ENCODE measurements at regions not wholly inside any gene's neighbourhood (a gene's known extent, or its start where the extent isn't known, plus 50 kb on each side); places are given as distances from the start of the nearest gene placed in this dataset.

DNA sequence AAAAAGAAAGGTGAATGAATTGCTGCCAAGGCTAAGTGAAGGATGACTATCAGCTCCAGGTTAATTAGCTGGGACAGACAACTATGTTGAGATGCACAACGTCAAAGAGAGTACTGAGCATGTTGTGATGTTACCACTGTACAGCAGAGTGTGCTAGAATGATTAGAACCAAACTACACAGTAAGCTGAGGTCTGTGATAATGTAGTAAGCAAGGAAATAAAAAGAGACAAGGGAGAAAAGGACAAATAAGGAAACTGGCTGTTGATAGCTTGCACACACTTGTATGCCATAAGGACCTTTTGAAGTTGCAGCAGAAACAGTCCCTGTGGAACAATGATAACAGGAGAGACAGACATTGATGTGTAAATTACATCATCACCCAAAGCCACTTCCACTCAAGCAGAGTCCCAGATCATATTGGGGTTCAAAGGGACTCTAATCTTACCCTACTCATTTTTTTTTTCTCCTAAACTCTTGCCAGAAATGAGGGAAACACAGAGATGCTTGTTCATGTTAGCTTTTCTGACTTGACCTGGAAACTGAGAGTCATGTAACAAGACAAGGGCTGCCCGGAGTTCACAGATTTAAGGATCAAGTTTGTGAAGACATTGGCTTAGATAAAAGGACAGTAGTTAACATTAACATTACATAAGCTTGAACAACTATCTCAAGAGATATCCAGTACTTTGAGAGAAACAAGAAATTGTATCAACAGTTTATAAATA is 189.9 kb downstream of the CENPW start:
- no peak for DNase-seq

DNA sequence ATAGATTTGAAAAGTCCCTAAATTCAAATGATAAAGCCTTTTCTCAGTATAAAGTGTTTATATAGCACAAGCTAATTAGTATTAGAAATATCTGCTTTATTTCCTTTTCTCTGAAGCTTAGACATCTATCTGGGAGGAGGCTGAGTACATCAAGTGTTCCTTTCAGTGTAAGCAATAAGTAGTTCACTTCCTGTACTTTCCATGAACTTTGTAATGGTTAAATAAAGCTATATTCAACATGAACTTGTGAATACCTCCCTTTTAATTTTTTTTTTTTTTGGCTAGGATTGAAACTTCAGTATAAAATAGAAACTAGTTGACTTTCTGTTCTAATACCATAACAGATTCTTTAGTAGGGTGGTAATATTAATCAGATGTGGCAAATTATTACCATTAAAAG is 190.9 kb downstream of the CENPW start:
- DNase-seq: no peak

DNA sequence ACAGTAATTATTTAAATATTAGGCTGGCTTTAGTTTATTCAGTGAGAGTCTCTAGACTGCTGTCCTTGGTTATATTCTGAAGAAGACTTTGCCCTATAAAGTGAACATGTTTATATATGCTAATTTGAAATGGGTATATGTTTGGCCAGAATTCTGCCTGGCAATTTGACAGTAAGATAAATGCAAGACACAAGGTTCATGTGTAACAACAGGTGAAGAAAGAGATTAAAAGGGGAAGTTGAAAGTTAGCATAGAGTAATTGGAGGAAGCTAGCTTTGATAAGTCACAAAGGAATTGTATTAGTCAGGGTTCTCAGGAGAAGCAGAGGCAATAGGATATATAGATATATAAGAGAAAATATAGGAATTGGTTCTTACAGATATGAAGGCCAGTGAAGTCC is 191.4 kb downstream of the CENPW start:
- no peak for DNase-seq

DNA sequence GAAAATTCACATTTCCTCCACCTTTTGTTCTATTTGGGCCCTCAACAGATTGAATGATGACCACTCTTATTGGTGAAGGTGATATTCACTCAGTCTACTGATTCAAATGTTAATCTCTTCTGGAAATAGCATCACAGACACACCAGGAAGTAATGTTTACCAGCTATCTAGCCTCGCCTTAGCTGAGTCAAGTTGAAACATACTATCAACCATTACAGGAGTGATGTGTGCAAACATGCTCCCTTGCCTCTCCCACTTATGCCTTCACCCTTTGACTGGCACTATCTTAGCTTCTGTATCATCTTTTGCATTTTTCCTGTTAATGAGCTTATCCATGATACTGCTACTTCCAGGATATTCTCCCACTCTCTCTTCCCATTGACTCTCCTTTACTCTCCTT is 191.9 kb downstream of the CENPW start:
- DNase-seq: no peak

DNA sequence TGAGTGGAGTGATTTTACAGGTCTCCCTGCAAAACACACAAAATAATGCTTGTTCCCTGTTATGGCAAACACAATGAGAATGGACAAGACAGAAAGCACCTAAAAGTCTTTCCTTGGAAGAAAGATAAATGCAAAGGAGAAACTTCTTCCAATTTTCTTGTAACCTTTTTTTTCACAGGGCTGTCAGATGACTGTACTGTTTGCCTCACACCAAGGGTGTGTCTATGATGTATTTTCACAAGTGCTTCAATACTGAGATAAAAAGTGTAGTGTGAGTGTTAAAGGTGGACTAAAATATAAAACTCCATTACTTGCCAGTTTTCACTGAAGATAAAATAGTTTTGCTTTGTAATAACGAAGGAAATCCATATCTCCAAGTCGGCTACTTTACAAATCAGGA is 194.5 kb downstream of the CENPW start:
- no peak for DNase-seq

DNA sequence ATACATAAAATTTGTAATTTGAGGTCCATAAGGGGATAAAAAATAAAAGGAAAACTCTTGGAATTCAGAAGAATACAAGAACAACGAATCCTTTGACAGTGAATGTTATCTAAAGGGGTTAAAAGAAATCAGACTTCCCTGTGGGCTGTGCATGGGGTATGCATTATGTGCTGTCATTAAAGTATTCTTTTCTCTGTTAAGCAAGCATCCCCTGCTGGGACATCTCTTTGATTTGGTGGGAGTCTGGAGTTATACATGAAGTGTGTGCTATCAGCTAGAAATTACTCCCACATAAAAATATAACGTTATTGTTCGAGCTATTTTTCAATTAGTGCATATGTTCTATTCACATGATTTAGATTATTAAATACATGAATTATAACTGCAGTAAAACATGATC is 195.2 kb downstream of the CENPW start:
- no peak for DNase-seq

DNA sequence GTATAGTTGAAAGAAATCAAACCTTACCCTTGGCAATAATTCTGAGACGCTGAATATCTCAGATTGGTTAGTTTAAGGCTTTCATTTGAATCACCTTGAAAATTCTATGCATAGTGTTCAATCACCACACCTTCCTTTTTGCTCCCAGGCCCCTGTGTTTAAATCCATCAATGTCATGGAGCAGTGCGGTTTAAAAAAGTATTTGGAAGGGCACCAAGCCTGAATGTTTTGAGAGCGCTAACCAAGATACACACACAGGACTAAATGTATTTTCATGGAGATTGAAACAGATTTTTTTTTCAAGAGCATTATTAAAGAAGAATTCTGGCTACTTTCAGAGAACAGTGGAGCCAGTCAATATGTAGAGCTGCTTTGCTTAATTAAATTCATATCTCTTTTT is 195.7 kb downstream of the CENPW start:
- DNase-seq: no peak

DNA sequence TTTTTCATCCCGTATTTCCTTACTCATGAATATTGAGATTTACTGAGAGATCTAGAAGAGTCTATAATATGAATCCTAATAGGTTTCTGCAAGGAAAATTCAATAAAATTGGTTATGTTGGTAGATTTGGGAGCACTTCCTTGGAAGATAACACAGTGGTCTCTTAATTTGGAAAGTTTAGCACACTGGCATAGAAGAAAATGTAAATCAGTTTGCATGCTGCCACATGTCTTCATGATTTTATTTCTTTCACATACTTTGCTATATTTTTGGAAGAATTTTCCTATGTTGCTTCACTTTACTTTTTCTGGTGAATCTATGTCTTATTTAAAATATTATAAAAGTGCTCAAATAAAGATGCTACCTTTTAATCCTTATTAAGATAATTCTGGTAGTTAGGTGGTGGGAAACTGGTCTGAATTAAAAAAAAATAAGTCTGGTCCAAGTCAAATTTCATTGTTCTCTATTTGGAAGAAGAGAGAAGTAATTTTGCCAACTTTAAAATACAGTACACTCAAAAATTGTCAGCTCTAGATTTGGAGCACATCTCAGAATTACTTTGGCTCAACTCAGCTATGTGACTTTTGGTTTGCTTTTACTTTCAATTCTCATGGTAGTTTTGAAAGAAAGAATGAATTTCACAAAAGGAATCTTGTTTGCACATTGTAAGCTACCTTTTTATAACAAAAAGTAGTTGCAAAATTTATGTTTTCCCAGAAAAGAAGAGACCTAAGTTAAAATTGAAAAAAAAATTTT is 197.3 kb downstream of the CENPW start:
- DNase-seq: no peak

DNA sequence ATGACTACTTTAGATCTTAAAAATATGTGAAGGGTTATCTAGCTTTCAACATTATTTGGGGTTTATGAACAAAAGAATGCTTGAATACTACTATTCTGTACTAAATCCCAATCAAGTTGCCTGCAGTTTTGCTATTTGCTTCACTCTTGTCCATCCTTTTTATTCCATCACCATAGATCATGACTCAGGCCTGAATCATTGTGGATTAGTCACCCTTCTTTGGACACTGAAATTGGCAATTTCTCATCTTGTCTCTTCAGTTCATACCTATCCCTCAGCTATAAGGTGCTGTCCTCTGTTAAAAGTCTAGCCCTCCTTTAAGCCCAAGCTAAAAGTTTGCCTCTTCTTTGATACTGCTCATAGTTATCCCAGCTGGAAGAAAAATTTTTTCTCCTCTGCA is 199.1 kb downstream of the CENPW start:
- no peak for DNase-seq

DNA sequence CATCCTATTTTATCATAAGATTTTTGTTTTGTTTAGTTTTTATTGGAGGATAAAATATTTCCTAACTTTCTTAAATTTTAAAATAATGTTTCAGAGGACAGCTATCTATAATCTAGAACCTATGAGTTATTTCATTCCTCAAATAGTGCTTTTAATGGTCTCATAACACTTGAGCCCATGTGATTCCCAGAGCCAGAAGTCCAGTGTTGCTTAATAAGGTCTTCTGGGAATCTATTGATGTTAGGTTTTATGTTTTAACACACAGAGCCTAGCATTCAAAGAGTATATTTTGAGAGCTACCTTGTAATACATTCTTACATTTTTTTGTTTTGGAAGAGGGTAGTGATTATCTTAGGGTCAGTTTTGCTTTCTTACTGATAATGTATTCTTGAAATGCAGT is 200.2 kb downstream of the CENPW start:
- DNase-seq: no peak

DNA sequence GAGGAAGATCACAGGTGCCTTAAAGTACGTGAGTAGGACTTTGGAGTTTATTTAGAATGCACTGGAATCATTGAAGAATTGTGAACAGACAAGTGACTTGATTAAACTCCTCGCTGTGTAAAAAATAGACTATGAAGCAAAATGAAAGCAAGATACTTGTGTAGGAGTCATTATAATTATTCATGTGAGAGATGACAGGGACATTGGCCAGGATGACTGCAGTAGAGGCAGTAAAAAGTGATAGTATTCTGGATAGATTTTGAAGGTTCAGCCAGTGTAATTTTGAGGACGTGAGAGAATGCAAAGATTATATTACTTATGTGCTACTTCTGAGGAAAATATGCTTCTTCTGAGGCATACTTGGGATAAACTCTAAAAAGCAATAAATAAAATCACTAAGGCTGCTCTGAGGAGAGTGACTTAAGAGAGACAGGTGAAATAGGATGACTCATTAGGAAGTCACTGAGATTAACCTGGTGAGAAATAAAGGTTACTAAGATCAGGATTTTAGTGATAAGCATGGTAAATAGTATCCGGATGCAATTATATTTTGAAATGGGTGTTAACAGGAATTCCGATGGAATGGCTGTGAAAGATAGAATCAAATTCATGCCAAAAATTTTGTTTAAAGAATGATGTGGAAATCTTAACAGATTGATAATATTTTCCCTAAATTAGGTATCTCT is 202.0 kb downstream of the CENPW start:
- no peak for DNase-seq

DNA sequence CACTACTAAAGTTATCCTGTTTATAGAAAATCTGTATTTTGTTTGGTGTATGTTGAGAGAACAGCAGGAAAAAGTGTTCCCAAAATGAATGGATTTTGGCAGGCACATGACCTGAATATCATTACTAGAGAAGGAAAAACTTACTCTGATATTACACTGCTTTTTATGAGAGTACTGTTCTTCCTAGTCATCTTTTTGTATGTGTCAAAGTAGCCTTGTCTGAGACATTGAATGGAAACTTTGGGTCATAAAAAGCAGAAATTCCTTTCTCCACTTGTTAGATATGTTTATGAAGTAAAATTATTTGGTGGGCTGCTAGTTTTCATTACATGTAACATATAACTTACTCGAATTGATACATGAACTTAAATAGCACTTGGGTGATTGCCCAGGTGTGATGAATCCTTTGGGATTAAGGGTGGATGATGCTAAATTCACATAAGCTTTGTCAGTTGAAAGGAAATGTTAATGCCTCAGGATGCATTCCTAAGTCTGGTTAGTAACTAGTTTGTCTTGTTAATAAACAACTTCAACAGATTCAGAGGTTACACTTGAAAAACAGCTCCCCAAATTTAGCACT is 206.7 kb downstream of the CENPW start:
- DNase-seq: no peak

DNA sequence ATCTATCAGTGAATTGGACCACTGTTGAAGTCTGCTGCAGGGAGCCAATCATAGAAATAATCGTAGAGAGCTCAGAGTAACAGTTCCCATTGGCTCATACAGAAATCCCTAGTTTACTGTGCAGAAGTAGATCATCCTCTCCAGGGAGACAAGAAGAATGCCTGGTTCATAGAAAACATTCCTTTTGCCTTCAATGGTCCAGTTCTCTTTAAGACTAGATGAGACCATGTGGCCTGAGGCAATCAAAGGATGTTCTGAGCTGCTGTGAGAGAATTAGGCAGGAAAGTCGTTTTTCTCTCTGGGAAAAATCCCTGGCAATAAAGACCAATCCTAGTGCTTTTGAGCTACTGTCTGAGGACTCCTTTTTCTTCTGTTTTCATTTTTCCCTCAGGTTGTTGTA is 208.4 kb downstream of the CENPW start:
- no peak for DNase-seq

DNA sequence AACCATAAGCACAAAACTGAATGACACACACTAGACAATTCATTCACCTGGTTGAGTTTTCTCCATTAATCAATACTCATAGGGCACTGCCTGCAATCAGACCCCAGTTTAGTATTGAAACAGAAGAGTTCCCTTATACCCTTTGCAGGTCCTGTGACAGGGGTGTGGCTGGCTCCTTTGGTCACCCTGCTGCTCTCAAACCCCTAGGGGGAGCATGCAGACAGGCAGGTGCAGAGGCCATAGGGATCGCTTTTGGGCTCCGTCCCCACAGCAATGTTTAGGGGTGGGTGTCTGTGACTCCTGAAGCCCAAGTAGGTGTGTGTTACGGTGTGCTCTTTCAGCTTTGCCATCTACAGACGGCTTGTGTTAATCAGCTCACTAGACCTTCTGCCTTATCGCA is 210.4 kb downstream of the CENPW start:
- no peak for DNase-seq

DNA sequence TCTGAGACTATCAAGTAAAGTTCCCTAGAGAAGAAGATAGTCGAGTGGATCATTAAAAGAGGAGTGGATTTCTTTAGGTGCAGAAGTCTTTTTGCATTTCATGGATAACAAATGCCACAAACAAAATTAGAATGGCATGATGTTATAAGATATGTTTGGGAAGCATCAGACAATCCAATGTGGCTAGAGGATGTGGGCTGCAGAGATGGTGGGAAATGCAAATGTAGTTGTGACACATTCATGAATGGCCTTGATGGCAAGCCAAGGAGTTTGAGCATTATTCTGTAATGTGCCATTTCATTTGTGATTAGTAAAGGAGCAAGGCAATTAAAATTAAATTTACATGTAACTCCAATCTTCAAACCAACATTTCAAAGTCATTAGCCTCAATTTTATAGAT is 211.9 kb downstream of the CENPW start:
- no peak for DNase-seq

DNA sequence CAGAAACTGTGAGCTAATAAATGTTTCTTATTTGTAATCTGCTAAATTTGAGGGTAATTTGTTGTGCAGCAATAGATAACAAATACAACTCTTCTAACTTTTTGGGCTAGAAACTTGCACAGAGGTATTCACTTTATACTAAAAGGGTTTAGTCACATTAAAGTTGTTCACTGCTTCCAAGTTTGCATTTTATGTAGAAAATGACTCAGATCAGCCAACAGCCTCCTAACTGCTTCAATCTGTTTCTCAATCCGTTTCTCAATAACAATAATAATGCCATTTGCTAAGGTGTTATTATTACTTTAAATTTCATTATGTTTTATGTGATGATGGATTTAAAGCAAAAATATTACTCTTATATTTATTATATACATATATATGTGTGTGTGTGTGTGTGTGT is 213.9 kb downstream of the CENPW start:
- no peak for DNase-seq

DNA sequence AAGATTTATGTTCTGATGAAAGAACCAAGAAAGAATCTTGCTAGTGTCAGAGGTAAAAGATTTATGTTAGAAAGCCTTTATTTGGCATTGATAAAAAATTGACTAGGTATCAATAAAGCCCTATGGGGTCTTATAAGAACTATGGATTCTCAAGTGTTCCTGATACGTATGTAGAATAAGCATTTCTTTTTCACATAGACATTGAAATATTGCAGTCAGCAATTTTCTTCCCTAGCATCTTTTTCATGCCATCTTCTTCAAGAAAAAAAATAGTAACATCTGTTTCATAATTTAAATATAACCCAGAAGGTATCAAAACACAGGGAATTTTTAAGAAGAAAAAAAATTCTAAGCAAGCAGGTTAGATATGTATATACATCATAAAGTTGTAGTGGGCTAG is 230.6 kb downstream of the CENPW start:
- DNase-seq: no peak

DNA sequence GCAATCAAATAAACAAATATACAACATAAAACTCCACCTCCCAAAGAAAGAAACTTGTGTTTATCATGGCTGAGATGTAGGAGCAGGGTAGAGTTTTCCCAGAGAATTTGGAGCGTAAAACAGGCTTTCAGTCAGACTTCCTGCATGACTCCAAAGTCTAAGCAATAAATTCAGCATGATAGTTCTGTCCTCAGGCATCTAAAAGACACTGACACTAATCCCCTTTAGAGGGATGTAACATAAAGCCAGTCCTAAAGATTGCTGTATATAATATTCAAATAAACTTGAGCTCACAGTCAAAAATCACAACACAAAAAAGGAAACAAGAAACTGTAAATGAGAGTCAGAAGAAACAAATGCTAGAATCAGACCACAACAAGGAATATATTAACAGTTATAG is 234.4 kb downstream of the CENPW start:
- no peak for DNase-seq

DNA sequence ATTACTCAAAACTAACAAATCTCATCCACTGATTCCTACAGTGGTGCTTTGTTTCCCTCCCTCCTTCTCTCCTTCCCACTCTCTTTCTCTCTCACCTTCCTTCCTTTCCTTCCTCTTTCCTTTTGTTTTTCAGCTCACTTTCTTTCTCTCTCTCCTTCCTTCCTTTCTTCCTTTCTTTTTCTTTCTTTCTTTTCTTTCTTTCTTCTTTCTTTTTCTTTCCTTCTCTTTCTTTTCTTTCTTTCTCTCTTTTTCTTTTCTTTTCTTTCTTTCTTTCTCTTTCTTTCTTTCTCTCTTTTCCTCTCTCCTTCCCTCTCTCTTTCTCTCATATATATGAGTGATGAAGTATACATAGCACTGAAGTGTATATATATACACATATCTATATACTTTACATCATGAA is 241.4 kb downstream of the CENPW start:
- no peak for DNase-seq

DNA sequence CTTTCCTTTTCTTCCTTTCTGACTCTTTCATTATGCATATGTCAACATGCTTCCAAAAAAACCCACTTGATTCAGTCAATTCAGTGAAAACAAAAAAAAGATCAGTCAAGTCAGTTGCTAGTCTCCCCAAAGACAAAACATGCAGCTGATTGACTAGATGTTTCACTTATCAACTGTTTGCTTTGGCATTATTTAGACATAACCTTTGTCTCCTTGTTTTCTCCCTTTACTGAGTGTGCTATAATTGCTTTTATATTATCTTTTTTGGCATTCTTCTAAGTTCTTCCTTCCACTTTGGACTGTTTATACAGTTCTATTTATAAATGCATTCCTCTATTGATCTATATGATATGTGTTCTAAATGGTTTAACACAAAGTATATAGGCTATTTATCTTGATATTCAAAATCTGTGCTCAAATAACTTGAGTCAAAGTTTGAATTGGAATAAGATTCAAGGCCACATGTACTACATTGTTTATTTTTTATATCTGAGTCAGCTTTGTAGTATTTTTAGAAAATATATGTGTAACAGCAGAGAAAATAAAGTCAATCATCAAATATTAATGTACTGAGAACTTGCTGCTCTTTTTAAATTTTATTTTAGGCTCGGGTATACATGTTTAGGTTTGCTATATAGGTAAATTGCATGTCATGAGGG is 260.5 kb downstream of the CENPW start:
- no peak for DNase-seq

DNA sequence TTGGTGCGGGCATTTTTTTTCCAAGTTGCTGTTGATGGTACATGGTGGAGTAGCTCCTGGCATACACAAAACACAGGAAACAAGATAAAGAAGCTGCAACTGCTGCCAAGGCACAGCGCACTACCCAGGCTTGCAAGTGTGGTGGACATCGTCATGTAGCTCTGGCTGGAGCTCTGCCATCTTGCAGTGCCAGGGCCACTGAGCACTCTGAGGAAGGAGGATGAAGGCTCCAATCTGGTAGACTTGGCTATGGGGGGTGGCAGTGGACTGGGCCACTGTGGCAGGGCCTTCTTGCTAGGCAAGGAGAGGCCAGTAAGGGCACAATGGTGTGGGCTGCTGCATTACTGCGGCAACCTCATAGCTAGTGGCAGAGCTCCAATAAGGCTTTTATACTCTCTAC is 263.5 kb downstream of the CENPW start:
- no peak for DNase-seq

DNA sequence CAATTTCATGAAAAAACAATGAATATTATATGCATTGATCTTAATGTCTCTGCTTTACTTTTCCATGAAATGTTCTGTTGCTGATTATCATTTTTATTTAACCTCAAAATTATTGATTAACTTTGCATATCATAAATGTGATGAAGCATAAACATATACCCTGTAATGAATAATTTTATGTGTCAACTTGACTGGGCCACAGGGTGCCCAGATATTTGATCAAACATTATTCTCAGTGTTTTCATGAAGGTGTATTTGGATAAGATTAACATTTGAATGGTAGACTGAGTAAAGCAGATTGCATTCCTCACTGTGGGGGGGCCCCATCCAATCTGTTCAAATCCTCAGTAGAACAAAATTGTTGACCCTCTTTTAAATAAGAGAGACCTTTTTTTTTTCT is 265.2 kb downstream of the CENPW start:
- no peak for DNase-seq

DNA sequence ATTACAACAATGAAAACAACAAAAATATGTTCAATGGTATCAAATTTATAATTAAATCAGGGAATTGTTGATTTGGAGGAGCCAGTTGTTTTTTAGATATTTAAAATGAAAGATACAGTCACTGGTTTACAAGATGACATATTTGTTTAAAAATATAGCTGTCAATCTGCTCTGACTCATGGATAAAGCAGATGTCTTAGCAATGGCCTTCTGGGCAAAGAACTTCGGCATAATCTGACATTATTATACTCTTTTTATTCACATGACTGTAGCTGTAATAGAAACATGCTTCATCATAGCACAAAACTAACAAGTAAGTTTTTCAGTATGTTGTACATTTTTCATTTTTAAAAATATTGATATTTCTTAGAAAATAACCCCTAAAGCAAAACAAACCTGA is 267.4 kb downstream of the CENPW start:
- DNase-seq: no peak
